NCI-H187 (cell line): ENCODE measurements at regions not wholly inside any gene's neighbourhood (a gene's known extent, or its start where the extent isn't known, plus 50 kb on each side); places are given as distances from the start of the nearest gene placed in this dataset.
"Not testable (repeated sequence)": the region's sequence is repeated elsewhere in the genome, so short reads cannot be mapped to it uniquely, and the experiment has no call there.

Source experiments
- DNase-seq, 2 experiments: peaks; one replicate each; lab custom pipeline; 2025; lab: John Stamatoyannopoulos, UW

GRCh38 chr3:163812006-163812405 lies 1266.3 kb downstream of the SI start:
- no peak for DNase-seq

- DNase-seq, result no peak
Measured at GRCh38 chr3:163809540-163809993, 1268.7 kb downstream of the SI start.

- DNase-seq, result no peak
Measured at GRCh38 chr3:163786416-163786815, 1291.9 kb downstream of the SI start.

- DNase-seq, result no peak
Measured at GRCh38 chr3:163785693-163786092, 1292.6 kb downstream of the SI start.

- DNase-seq, result no peak
Measured at GRCh38 chr3:163779396-163780344, 1298.6 kb downstream of the SI start.

- no peak for DNase-seq
Measured at GRCh38 chr3:163776743-163777142, 1301.6 kb downstream of the SI start.

- no peak for DNase-seq
Measured at GRCh38 chr3:163773136-163773535, 1305.2 kb downstream of the SI start.

GRCh38 chr3:163768048-163768447 lies 1310.2 kb downstream of the SI start:
- no peak for DNase-seq

- no peak for DNase-seq
Measured at GRCh38 chr3:163766112-163766511, 1312.2 kb downstream of the SI start.

- DNase-seq, result no peak
Measured at GRCh38 chr3:163753033-163753432, 1325.3 kb downstream of the SI start.

GRCh38 chr3:163745204-163745603 lies 1333.1 kb downstream of the SI start:
- no peak for DNase-seq

GRCh38 chr3:163735394-163735793 lies 1342.9 kb downstream of the SI start:
- no peak for DNase-seq

GRCh38 chr3:163730684-163731083 lies 1347.6 kb downstream of the SI start:
- DNase-seq, result no peak

- DNase-seq, result no peak
Measured at GRCh38 chr3:163726125-163726524, 1352.2 kb downstream of the SI start.

GRCh38 chr3:163722405-163722804 lies 1355.9 kb downstream of the SI start:
- no peak for DNase-seq

- no peak for DNase-seq
Measured at GRCh38 chr3:163721596-163721995, 1356.7 kb downstream of the SI start.

- DNase-seq, result no peak
Measured at GRCh38 chr3:163717377-163717776, 1360.9 kb downstream of the SI start.

- no peak for DNase-seq
Measured at GRCh38 chr3:163708428-163708827, 1369.9 kb downstream of the SI start.

GRCh38 chr3:163707659-163708058 lies 1370.6 kb downstream of the SI start:
- no peak for DNase-seq

GRCh38 chr3:163698221-163698620 lies 1380.1 kb downstream of the SI start:
- not testable (repeated sequence) for DNase-seq

GRCh38 chr3:163692494-163692893 lies 1385.8 kb downstream of the SI start:
- DNase-seq, result no peak

- DNase-seq, result no peak
Measured at GRCh38 chr3:163684651-163685050, 1393.6 kb downstream of the SI start.

- DNase-seq, result no peak
Measured at GRCh38 chr3:163672954-163673353, 1405.3 kb downstream of the SI start.

- DNase-seq, result no peak
Measured at GRCh38 chr3:163671201-163671600, 1407.1 kb downstream of the SI start.
